OCI-LY7 (cell line): ENCODE measurements at regions not wholly inside any gene's neighbourhood (a gene's known extent, or its start where the extent isn't known, plus 50 kb on each side); places are given as distances from the start of the nearest gene placed in this dataset.

Experiments
- CTCF ChIP-seq: fragments of 200-600 bp; sonication (generic); conservative IDR thresholded peaks from 2 replicates; pipeline ENCODE4 v1.5.1; 2014; ENCODE audit warnings: mild to moderate bottlenecking, antibody characterized with exemption, low read length, moderate library complexity, mixed read lengths
- EZH2phosphoT487 ChIP-seq: fragments of 200-600 bp; sonication (generic); IDR thresholded peaks from 2 replicates; pipeline ENCODE4 v1.6.1; 2018; ENCODE audit warnings: low read depth, borderline replicate concordance, mild to moderate bottlenecking, mixed run types, antibody characterized with exemption, low read length, moderate library complexity, mixed read lengths

- TF ChIP-seq CTCF (no peak), EZH2phosphoT487 (no peak)
These were observed 68.8 kb upstream of the GRIA1 start for GRCh38 chr5:153421676-153422075.
